ENCODE measurements at regions not wholly inside any gene's neighbourhood (a gene's known extent, or its start where the extent isn't known, plus 50 kb on each side); places are given as distances from the start of the nearest gene placed in this dataset.

DNA sequence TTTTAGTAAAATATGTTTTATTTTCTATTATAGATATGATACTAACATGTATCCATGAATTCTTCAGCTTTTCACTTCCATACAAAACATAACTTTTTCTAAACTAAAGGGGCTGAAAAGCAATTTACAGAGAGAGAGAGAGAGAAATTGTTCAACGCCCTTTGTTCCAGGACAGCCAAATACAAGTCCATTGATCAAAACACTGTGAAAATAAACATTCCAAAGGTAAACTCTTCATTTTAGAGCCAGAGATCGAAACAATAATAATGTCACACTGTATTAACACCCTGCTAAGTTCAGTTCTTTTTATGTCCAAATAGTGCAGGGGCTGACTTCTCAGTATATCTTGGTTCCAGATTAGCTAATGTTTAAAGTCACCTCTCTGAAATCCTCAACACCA is 516.2 kb upstream of the ATXN8OS start:
- Histone ChIP-seq H3K79me2 (ENCODE audit: control insufficient read depth, insufficient read depth, low read length) (no peaks in the 10 kb centered on the region), H3K4me2 (ENCODE audit: control insufficient read depth, extremely low read depth, insufficient read depth, low read depth, low read length) (no peak overlapping the region), H4K20me1 (ENCODE audit: control insufficient read depth, extremely low read depth, insufficient read depth, low read length) (no peaks in the 10 kb centered on the region), H3K9me3 (ENCODE audit: control insufficient read depth, low read depth, low read length) (no peaks in the 10 kb centered on the region), H3K4me3 (ENCODE audit: control insufficient read depth in 2 of 3, extremely low read depth in 1 of 3, insufficient read depth in 2 of 3, low read depth in 1 of 3, low read length in 3 of 3) (no peak overlapping the region), H3K27me3 (ENCODE audit: control insufficient read depth, extremely low read depth, insufficient read depth, low read length) (no peaks in the 10 kb centered on the region), H3K4me1 (ENCODE audit: control insufficient read depth, extremely low read depth, insufficient read depth, low read length) (no peaks in the 10 kb centered on the region), H3K36me3 (ENCODE audit: control insufficient read depth in 2 of 2, extremely low read depth in 1 of 2, insufficient read depth in 2 of 2, low read length in 2 of 2) (no peaks in the 10 kb centered on the region), H2AFZ (ENCODE audit: control insufficient read depth, low read length) (no peak overlapping the region), H3K9me1 (ENCODE audit: control insufficient read depth, extremely low read depth, insufficient read depth, low read length) (no peaks in the 10 kb centered on the region), H3K9ac (ENCODE audit: control insufficient read depth, extremely low read depth, insufficient read depth, low read length) (no peak overlapping the region), H3K27ac (ENCODE audit: control insufficient read depth, insufficient read depth, low read length) (no peak overlapping the region)
- no peak for FAIRE-seq
- no peak for DNase-seq (ENCODE audit: low read depth, low spot score)
- TF ChIP-seq, protein P1, sequence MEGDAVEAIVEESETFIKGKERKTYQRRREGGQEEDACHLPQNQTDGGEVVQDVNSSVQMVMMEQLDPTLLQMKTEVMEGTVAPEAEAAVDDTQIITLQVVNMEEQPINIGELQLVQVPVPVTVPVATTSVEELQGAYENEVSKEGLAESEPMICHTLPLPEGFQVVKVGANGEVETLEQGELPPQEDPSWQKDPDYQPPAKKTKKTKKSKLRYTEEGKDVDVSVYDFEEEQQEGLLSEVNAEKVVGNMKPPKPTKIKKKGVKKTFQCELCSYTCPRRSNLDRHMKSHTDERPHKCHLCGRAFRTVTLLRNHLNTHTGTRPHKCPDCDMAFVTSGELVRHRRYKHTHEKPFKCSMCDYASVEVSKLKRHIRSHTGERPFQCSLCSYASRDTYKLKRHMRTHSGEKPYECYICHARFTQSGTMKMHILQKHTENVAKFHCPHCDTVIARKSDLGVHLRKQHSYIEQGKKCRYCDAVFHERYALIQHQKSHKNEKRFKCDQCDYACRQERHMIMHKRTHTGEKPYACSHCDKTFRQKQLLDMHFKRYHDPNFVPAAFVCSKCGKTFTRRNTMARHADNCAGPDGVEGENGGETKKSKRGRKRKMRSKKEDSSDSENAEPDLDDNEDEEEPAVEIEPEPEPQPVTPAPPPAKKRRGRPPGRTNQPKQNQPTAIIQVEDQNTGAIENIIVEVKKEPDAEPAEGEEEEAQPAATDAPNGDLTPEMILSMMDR (optimal IDR thresholded peaks at IDR 0.05 in 1 of 3, IDR thresholded peaks at IDR 0.05 in 1 of 3, conservative IDR thresholded peaks at IDR 0.05 in 1 of 3; ENCODE audit: extremely low read depth in 1 of 3, insufficient read depth in 2 of 3, low read length in 3 of 3): no peak
- no peak for TF ChIP-seq EZH2 (IDR thresholded peaks at IDR 0.05; ENCODE audit: low read length)
- dilution Hi-C loops (cut with MboI; ENCODE audit: extremely low pct_ligation_motif_present, low sequenced_read_pairs): no loop called here

- H3K79me2 ChIP-seq (ENCODE audit: control insufficient read depth, insufficient read depth, low read length): no peaks in the 10 kb centered on the region
- DNase-seq (ENCODE audit: low read depth, low spot score) (no peak), FAIRE-seq (no peak)
- H2AFZ ChIP-seq (ENCODE audit: control insufficient read depth, low read length): no peak overlapping the region
- no peaks in the 10 kb centered on the region for H3K4me1 ChIP-seq (ENCODE audit: control insufficient read depth, extremely low read depth, insufficient read depth, low read length)
- no peaks in the 10 kb centered on the region for H3K9me1 ChIP-seq (ENCODE audit: control insufficient read depth, extremely low read depth, insufficient read depth, low read length)
- dilution Hi-C loops (cut with MboI; ENCODE audit: extremely low pct_ligation_motif_present, low sequenced_read_pairs): no loop called here
- no peaks in the 10 kb centered on the region for H3K9me3 ChIP-seq (ENCODE audit: control insufficient read depth, low read depth, low read length)
- no peak overlapping the region for H3K27ac ChIP-seq (ENCODE audit: control insufficient read depth, insufficient read depth, low read length)
- H3K4me2 ChIP-seq (ENCODE audit: control insufficient read depth, extremely low read depth, insufficient read depth, low read depth, low read length): no peak overlapping the region
- H3K27me3 ChIP-seq (ENCODE audit: control insufficient read depth, extremely low read depth, insufficient read depth, low read length): no peaks in the 10 kb centered on the region
- TF ChIP-seq, protein P1 (optimal IDR thresholded peaks at IDR 0.05 in 1 of 3, IDR thresholded peaks at IDR 0.05 in 1 of 3, conservative IDR thresholded peaks at IDR 0.05 in 1 of 3; ENCODE audit: extremely low read depth in 1 of 3, insufficient read depth in 2 of 3, low read length in 3 of 3): no peak
- TF ChIP-seq EZH2 (IDR thresholded peaks at IDR 0.05; ENCODE audit: low read length): no peak
- H3K4me3 ChIP-seq (ENCODE audit: control insufficient read depth in 2 of 3, extremely low read depth in 1 of 3, insufficient read depth in 2 of 3, low read depth in 1 of 3, low read length in 3 of 3): no peak overlapping the region
- H3K9ac ChIP-seq (ENCODE audit: control insufficient read depth, extremely low read depth, insufficient read depth, low read length): no peak overlapping the region
- H3K36me3 ChIP-seq (ENCODE audit: control insufficient read depth in 2 of 2, extremely low read depth in 1 of 2, insufficient read depth in 2 of 2, low read length in 2 of 2): no peaks in the 10 kb centered on the region
- H4K20me1 ChIP-seq (ENCODE audit: control insufficient read depth, extremely low read depth, insufficient read depth, low read length): no peaks in the 10 kb centered on the region
These were observed 517.9 kb upstream of the ATXN8OS start for GRCh38 chr13:69589531-69590235.

Measured in keratinocyte (primary cell).